HL-60/S4 (cell line): ENCODE measurements at regions not wholly inside any gene's neighbourhood (a gene's known extent, or its start where the extent isn't known, plus 50 kb on each side); places are given as distances from the start of the nearest gene placed in this dataset.

ENCODE experiments used
- in situ Hi-C: fragments of 300-500 bp; cut with MboI; formaldehyde crosslinking; loops from 2 replicates; pipeline ENCODE4 v1.14.3; 2022; ENCODE audit warnings: low sequenced_read_pairs

DNA sequence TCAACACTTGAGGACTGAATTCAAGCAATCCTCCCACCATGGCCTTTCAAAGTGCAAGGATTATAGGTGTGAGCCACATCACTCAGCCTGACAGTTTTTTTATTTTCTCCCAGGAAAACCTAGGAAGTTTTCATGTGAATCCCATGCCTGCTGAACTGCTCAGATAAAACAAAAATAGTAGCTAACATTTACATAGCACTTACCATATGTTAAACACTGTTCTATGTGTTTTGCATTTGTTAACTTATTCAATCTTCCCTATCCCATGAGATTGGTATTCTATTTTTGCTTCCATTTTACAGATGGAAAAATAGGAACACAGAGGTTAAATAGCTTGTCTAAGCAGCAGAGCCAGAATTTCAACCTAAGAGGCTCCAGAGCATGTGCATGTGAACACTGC is 157.4 kb upstream of the KCTD1 start:
- in situ Hi-C loops = no loop called here

DNA sequence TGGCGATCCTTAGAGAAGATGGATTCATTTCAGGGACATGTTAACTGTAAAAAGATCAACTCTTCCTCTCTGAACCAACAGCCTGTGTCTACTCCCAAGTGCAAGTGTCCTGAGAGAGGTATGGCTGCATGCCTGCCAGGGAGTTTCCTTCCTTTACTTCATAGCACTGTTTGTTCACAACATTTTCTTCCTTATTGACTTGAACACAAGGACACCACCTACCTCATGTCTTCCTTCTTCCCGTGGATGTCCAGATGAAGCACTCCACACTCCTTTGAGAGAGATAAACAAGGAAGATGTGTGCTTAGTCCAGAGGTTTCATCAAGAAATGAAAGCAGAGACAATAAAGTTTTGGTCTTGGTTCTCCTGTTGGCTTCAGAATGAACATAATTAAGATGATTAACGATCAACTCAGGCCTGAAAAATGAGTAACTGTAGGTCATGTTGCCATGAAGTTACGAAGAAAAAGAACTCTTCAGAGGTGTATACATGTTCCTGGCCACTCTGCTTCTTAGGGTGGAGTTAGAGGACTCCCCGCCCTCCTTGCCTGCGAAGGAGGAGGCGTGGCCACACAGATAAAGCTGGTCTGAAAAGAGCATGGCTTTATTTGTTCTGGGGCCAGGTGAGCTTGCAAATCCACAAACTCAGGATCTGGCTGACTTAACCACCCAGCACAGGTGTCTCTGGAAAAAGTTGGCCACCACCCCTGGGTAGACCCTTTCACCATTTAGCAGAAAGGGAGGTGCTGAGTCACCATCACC is 155.0 kb upstream of the KCTD1 start:
- in situ Hi-C loops = no loop called here

DNA sequence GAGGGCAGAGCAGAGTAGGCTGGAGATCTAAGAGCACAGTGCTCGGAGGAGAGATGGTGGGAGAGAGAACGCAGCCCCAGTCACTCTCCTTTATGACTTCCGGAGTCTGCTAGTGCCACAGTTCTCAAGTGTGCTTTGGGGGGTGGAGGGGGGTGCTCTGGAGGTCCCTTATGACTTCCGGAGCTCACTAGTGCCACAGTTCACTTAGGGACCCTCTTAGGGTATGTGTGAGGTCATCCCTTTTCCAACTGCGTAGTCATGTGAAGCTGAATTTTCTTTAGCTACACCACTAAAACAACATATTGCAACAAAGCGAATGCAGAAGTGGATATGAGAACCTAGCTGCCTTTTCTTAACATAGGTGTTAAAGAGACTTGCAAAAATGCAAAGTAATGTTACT is 153.7 kb upstream of the KCTD1 start:
- in situ Hi-C loops = no loop called here

DNA sequence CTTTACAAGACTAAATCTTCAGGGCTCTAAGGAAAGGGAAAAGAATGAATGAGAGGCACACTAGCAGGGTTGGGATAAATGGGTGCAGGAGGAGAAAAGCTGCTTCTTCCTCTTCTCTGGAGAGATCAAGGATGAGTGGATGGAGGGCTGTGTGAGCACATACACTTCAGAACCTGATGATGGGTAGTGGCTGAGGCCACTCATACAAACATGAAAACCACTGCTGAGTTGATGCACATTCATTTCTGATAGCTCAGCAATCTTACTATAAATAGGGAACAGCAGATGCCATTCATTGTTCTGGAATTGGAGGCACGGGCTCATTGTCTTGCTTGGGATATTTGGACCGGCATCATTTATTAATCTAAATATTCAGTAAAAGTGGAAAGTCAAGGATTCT is 152.4 kb upstream of the KCTD1 start:
- in situ Hi-C loops = no loop called here

DNA sequence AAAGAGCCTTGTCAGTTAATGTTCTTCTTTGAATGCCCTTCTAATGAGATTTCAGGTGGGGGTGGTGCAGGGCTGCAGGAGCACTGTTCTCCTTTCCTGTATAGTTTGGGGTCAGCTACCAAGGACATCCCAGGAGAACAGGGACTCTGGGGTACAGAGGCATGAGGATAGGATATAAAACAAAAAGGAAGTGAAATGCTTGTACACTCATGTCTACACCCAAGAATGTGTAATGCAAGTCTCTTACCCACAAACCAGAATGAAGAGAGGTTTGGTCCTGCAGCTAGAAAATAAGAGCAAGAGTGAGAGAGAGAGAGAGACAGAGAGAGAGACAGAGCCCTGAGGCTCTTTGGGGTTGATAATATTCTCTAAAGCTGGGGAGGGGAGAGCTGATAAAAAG is 151.8 kb upstream of the KCTD1 start:
- in situ Hi-C loops = no loop called here

DNA sequence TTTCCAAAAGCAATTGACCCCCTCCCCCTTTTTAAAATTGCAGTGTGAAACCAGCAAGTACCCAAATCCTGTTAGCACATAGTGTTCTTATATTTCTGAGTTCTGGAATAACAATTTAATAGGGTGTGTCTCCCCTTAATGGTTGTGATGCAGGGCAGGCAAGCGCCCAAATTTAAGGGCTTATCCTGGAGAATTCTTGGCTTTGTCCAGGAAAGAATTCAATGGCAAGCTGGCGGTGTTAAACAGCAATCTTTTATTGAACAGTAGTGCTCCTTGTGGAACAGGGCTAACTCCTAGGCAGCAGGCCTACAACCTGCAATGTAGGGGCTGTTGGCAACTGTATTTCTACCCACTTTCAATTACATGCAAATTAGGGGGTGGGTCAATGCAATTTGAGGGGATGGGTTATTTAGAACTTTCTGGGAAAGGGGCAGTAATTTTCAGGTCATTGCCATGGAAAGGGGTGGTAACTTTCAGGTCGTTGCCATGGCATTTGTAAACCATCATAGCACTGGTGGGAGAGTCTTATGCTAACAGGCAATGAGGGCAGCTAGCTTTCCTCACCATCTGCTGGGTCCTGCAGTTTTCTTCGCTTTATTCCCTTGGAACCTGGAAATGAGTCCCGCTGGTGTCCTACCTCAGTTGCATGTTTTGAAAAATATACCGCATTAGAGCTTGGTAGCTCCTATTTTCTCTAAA is 149.0 kb upstream of the KCTD1 start:
- in situ Hi-C loops = no loop called here

DNA sequence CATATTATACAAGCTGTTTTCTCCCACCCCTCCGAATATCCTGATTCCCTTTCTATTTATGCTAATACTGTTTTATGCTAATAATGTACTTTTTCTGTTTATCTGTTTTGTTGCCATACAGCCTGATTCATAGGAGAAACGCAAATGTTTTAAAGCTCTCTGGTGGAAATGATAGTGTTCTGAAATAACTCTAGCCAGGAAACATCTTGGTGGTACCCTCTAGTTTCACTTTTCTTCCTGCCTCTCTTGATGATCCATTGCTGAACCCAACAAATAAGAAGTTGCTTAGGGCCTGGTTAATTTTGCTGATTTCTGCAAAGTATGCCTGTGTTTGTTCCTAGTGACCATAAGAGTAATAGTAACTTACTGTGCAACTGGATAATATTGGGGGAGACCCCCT is 148.4 kb upstream of the KCTD1 start:
- in situ Hi-C loops = no loop called here

DNA sequence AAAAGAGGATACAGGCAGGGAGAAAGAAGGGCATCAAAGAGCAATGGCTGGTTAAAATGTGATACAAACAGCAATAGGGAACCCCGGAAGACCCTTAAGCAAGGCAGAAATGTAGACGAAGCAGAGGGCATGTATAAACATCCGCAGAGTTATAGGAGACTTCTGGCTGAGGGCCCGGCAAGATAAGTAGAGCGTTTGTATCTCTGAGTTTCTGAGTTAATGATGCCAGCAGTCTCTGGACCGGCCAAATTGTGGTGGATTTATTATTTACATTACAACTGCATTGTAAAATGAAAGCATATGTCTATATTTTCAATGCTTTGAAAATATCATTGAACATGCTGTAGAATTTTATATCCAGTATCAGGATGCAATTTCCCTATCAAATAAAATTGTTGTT is 148.0 kb upstream of the KCTD1 start:
- in situ Hi-C loops = no loop called here

DNA sequence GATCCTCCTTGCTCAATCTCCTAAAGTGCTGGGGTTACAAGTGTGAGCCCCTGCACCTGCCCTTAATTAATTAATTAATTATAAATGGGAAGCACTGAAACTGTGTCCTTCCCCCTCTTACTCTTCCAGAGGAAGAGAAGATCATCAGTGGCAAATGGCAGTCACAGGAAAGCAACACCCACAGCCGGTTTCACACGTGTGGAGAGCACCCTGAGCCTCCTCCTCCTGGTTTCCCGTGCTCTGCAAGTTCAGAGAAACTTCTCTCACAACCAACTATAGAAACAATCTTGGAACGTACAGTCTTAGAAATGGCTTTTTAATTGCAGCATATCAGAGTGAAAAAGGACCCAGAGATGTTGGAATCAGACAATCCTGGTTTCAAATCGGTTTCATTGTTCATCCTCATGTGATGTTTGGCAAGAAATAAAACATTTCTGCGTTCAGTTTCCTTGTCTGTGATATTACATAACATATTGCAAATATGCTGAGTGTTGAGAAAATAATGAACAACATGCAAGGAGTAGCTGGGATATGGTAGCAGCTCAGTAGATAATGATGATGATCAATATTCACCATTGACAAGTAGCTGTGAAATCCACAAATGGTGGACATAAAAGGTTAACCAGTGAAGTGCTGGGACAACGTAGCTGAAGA is 141.0 kb upstream of the KCTD1 start:
- in situ Hi-C loops = no loop called here

DNA sequence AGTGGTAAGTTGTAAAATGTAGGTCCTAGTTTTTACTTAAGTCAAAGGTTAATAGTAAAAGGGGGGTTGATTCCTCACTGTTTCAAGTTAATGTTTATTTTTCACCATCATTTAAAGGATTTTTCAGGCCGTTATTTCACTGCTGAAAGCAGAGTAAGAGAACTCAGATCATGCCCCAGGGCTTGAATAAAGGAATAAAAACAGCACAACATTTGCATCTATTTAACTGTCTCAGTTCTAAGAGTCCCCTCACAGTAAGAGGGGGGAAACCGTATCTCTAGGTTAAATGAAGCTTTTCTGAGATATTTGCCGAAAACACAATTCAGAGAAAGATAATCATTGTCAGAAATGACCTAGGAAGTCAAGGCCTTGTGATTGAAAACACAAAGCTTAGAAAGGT is 138.2 kb upstream of the KCTD1 start:
- in situ Hi-C loops = no loop called here

DNA sequence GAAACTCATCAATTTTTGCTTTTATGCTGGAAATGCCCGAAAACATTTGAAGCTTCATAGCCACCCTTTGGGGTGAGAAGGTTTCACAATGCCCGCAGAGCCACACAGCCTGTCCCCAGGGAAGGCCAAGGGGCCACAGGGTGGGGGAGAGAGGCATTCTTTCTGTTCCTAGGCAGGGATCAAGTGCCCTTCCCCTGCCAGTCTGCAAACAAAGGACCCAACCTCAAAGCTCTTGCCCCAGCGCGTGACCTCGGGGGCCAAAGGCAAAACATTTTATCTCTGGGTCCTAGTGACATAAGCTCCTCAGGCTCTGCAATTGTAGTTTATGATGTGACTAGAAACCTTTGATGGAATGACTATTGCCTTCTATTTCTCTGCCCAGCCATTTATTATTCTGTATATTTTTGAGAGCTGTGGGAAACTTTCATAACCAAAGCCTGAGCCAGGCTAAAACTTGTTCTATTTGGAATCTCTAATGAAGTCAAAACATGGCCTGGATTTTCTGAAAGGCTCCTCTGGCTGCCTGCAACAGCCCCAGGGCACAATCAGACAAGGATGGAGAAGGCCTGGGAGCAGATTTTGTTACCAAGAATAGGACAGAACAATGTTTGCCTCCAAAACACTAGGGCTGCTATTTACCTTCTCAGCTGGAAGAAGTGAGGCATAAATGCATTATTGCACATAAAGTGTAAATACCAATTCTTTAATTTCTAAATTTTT is 137.2 kb upstream of the KCTD1 start:
- in situ Hi-C loops = no loop called here

DNA sequence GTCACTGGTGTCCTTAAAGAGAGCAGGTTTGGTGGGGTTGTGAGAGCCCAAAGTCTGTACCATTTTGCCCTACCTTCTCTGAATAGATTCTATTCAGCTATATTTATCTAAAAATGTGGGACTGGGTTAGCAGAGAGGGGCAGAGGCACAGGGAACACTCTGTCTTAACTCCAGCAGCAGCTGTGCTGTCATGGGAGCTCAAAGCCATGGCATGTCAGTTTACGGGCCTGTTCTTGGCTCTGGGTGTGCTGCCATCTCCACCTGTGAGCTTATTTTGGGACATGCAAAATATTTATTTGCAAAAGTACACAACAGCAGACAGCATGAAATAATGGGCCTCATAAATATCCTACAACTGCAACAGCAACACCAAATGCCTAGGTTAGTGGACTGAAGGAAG is 129.6 kb upstream of the KCTD1 start:
- in situ Hi-C loops = no loop called here

DNA sequence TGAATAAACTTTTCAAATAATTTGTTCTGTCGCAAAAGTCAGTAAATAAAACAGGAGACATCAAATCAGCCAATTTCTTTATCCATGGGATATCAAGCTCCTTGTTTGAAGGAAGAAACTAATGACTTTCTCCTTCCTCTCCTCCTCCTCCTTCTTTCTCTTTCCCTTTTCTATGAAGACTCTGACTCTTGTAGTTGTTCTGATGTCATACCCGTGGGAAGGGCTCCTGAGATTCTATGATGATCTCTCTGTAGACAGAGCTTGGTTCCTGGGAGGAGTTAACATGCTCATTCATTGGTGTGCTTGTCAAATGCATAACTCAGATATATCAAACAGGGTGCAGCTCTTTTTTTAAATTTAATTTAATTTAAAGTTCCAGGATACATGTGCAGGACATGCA is 118.7 kb upstream of the KCTD1 start:
- in situ Hi-C loops = no loop called here

DNA sequence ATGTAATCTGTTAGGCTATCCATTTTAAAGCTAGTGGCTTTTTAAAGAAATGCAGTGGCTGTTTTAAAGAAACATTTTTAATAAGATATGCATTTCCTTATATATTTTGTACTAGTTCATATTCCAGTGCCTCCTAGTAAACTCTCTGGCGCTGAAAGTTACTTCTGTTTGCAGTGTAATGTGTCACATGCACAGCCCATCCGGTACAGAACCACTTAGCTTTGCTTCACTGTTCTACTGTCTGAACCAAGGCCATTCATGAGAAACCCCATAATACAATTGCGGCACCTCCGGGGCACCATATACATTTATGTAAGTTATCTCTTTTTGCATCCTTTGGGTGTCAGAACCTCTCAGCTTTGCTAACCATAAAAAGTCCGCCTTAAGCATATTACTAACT is 114.6 kb upstream of the KCTD1 start:
- in situ Hi-C loops = no loop called here

DNA sequence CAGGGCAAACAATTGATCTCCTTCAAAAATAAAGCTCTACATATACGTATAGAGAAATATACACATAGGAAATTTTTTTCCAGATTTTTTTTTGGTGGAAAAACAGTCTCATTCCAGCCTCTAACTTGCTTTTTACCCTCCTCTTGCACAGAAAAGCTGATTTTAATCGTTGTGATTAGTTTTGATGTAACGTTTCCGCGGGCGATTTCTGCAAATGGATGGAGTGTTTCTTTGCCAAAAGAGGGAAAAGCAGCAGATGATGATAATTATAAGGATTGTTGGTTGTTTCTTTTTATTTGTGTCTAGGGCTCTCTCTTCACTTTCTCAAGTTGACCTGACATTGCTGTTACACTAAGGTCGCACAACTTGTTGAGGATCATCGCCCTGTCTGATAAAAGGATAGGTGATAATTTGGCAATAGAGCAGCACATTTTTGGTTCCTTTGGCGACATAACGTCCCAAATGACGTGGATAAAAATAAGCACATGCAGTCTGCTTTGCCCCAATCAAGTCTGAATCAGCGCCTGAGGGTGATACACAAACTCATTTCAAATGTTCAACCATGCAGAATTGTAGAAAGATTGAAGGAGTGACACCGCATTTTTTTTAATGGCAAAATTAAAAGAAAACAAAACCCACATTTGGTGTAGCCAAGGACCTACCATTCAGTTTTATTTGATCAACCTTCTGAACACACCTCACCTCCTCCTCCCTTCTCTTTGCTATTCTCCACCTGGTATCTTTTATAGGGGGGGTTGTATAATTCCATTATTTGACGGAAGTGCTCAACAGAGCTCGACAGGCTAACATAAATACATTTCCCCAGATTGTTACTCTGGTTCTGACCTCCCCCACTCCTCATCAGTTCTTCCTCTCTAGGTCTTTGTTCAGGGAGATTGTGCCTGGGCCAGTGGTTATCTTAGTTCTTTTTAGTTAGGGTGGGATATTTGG is 109.6 kb upstream of the KCTD1 start:
- in situ Hi-C loops = no loop called here

DNA sequence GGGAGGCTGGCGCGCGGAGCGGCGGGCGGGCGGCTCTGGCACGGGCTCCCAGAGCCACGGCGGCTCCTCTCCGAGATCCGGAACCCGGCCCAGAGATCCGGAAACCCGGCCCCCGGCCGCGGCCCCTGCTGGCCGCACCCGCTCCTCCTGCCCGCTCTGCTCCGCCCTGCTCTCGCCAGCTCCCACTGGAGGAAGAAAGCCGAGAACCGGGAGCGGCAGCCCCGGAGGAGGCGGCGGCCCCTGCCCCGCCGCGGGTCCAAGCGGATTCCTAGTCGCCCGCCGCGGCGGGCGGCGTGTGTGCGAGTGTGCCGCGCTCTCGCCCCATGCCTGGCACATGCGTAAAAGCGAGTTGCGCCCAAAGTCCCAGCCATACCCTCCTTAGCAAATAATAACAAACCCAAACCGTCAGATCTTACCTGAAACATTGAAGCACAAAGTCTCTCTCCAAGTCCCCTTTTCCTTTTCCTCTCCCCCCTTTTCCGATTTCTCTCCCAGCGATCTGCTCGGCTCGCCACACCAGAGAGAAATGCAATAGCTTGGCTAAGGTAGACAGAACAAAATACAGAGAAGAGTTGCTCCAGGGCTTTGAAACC is 108.7 kb upstream of the KCTD1 start:
- in situ Hi-C loops = no loop called here

DNA sequence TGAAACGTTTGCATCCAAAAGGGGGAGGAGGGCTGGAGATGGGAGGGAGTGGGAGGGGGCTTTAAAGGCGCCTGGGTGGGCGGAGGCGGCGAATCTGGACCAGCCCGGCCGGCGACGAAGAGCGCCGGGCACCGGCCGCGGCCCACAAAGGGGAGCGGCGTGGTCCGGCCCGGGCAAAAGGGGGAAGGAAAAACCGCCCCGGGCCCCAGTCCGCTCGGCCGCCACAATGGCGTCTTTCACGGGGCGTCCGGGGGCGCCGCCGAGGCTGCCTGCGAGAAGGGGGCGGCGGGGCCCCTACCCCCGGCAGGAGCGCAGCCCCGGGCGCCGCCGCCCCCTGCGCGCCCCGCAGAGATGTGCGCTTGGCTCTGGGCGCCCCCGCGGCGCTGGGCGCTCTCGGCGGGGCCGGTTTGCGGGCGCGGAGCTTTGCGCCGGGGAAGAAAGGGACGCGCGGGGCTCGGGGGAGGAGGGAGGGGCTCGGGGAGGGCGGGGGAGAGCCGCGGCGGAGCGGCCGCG is 108.1 kb upstream of the KCTD1 start:
- in situ Hi-C loops = no loop called here

DNA sequence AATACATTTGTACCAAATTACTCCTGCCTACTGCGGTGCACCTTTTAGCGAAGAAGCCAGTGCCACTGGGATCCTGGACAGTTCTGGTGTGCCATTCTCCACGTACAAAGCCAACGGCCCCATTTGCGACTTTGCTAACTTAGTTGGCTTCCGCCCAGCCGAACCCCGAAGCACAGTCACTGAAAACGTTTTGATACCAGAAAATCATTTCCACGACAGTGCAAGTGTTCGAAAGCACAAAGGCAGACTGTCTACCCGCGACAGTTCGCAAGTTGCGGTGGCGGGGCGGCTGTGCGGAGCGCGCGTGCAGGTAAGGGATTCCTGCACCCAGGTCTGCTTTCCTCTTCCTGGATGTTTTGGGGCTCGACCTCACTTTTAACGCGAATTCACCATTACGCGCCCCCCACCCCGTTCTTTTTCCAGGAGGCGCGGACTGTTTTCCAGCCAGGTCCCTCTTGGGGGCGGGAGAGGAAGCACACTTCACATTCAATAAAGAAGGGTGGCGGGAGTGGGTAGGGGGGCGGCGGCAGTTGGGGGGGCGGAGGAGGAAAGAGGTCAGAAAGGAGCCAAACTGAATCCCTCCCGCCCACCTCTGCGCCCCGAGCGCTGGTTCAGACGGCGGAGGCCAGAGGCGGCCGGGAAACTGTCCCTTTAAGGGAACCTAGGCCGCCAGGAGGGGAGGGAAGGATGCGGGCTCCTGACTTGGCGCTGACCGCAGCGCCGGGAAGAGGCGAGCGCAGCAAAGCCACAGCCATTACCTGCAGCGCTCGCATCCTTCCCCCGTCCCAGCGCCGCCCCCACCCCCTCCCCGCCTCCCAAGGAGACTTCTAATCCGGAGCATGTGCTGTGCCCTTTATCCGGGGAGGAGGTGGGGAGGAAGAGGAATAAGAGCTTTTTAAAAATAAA is 107.4 kb upstream of the KCTD1 start:
- in situ Hi-C loops = no loop called here
